AG04449 (cell line): ENCODE measurements at regions not wholly inside any gene's neighbourhood (a gene's known extent, or its start where the extent isn't known, plus 50 kb on each side); places are given as distances from the start of the nearest gene placed in this dataset.

Experiments
- CTCF ChIA-PET: fragments of 350-600 bp; formaldehyde crosslinking; extraction: SDS; loops from one replicate; lab custom pipeline; 2021; ENCODE audit warnings: antibody characterized with exemption; lab: Yijun Ruan, JAX
- POLR2A ChIA-PET: fragments of 400-600, 350-600 bp; formaldehyde crosslinking; extraction: SDS; loops from one replicate; lab custom pipeline; 2020; ENCODE audit warnings: antibody characterized with exemption, inconsistent platforms; lab: Yijun Ruan, JAX
- DNase-seq: peaks from one replicate; pipeline ENCODE4 v3.0.0-alpha.2; 2010; ENCODE audit warnings: low read depth, low spot score
- H3K4me3 ChIP-seq: 2 replicates; pipeline ENCODE4 v1.5.1; 2011; ENCODE audit warnings: low read depth, mild to moderate bottlenecking, control low read depth, low read length
- TF ChIP-seq, protein P1 (sequence below): IDR thresholded peaks from one replicate; pipeline ENCODE4 v1.5.1; 2011; ENCODE audit warnings: mild to moderate bottlenecking, moderate library complexity, low read length, control low read depth, inconsistent platforms; ENCODE audit not compliant: insufficient read depth; ENCODE audit errors: missing control alignments

DNA sequence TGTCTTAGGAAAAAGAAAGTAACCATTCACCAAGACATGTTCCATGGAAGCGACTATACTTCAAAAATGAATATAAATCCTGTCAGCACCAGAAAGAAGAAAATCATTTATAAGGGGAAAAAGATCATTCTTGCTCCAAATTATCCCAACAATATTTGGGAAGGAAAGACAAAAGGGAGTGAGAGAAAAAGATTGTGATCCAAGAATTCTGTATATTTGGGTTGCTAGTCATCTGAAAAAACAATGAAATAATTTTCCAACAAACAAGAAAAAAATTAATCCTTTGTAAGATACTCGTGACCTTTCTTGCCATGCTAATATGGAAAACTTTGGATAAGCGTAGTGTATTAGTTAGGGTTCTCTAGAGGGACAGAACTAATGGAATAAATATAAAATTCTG is 163.2 kb upstream of the ZNF32 start:
- ChIA-PET POLR2A (no interaction called here), CTCF (no interaction called here)
- H3K4me3 ChIP-seq, result no peak overlapping the region
- no peak for DNase-seq
- TF ChIP-seq, protein P1, sequence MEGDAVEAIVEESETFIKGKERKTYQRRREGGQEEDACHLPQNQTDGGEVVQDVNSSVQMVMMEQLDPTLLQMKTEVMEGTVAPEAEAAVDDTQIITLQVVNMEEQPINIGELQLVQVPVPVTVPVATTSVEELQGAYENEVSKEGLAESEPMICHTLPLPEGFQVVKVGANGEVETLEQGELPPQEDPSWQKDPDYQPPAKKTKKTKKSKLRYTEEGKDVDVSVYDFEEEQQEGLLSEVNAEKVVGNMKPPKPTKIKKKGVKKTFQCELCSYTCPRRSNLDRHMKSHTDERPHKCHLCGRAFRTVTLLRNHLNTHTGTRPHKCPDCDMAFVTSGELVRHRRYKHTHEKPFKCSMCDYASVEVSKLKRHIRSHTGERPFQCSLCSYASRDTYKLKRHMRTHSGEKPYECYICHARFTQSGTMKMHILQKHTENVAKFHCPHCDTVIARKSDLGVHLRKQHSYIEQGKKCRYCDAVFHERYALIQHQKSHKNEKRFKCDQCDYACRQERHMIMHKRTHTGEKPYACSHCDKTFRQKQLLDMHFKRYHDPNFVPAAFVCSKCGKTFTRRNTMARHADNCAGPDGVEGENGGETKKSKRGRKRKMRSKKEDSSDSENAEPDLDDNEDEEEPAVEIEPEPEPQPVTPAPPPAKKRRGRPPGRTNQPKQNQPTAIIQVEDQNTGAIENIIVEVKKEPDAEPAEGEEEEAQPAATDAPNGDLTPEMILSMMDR, result no peak

DNA sequence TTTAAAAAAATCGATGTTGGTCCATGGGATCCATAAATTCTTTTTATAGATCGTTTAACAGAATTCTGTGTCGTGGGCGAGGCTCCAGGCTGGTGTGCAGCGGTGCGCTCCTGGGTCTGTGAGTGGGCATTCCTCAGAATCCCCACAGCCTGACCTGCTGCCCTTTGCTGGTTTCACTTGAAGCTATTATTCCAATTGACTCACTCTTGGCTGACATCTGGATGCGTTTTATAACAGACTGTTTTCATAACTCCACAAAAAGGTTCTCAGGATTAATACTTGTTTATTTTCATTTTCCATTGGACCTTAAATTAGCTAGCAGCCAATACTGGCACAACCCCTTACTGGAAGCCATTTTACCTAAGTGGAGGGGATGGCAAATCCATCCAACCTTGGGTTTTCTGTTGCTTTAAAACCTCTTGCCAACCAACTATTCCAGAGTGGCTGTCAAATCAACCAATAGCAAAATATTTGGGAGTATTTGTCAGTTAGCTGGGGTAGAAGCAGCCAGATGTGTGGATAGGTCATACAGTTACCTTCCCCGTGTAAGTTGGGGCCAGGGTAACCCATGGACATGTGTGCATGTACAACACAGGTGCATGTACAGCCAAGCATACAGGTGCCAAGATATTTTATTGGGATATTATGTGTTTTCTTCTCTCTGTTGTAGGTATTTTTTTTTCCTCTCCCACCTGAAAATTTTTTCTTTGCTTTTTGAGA is 160.7 kb upstream of the ZNF32 start:
- CTCF ChIA-PET, result interaction anchor here (0.6 to 2.4 kb wide), 5 partner anchors 18 to 577 kb away, joined by 3 to 11 read pairs (median 3); no protein-coding TSS in a partner anchor
- POLR2A ChIA-PET, result interaction anchor here (0.7 to 2.4 kb wide), 5 partner anchors 8 to 196 kb away, joined by 3 to 8 read pairs (median 4); no protein-coding TSS in a partner anchor
- H3K4me3 ChIP-seq, result no peak overlapping the region
- TF ChIP-seq, protein P1, result no peak
- peak; percentile 75 for DNase-seq

DNA sequence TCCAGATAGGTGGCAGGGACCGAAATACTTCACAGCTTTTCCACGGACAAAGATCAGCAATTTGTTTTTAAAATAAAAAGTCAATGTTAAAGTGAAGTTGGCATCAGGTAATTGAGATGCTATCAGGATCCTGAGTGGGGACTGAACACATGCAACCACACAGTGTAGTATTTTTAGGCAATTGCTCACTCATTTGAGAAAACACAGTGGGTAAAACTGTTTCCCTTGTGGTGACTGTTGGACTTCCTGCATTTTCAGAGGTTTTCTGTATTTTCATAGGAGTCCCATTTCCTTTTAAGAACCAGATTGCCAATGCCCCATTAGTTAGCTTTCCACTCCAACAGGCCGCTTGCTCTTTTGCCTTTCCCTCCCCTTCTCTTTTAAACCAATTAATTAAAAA is 159.5 kb upstream of the ZNF32 start:
- H3K4me3 ChIP-seq, result no peak overlapping the region
- CTCF ChIA-PET, result interaction anchor here (1.3 to 2.4 kb wide), 3 partner anchors 9 to 579 kb away, joined by 4 to 11 read pairs (median 4); no protein-coding TSS in a partner anchor
- TF ChIP-seq, protein P1, result no peak
- no peak for DNase-seq
- POLR2A ChIA-PET, result interaction anchor here (1.4 to 2.4 kb wide), 4 partner anchors 9 to 60 kb away, joined by 3 to 8 read pairs (median 4); no protein-coding TSS in a partner anchor

DNA sequence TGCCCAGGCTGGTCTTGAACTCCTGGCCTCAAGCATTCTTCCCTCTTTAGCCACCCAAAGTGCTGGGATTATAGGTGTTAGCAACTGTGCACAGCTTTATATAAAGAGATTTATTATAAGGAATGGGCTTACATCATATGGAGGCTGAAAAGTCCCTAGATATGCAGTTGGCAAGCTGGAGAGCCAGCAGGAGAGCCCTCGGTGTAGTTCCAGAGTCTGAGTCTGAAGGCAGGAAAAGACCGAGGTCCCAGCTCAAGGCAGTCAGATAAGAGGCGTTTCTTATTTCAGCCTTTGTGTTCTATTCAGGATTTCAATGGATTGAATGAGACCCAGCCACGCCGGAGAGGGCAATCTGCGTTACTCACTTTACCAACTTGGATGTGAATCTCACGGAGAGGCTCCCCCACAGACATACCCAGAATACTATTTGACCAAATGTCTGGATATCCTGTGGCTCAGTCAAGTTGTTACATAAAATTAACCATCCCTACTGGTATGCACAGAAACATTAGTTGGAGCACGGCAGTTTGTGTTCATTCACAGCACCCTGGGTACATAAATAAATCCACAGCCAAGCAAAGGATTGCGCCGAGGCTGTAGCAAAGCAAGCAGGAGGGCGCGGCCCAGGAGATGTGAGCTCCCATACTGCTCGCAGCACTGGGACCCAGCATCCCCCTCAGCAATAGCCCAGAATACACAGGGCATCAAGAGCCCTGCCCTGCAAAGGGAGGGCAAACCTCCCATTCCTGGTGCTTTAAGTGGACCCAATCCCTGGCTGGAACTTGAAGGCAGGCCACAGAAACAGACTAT is 158.4 kb upstream of the ZNF32 start:
- no peak overlapping the region for H3K4me3 ChIP-seq
- DNase-seq, result no peak
- TF ChIP-seq, protein P1, result no peak
- CTCF ChIA-PET, result interaction anchor here (0.6 to 2.4 kb wide), 3 partner anchors 116 to 1050 kb away, joined by 3 to 11 read pairs (median 3); no protein-coding TSS in a partner anchor
- POLR2A ChIA-PET, result interaction anchor here (0.6 to 1.5 kb wide), 3 partner anchors 61 to 412 kb away, joined by 3 to 4 read pairs (median 3); no protein-coding TSS in a partner anchor

DNA sequence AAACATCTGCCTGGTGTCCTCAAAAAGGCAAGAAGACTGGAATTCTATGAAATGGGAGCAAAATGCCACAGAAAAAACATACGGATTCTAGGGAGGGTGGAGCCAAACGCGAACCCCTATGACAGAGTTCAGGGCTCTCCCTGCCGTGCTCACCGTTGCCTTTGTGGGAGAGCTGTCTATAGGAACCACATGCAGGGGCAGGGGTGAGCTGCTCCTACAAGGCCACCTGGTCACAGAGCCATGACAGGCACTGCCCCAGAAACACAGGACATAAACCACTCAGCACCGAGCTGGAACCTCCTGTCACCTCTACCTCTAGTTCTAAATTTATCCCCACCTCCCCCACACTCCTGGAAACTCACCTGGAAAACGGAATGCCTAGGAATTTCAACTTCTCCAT is 155.1 kb upstream of the ZNF32 start:
- H3K4me3 ChIP-seq, result no peak overlapping the region
- no peak for DNase-seq
- POLR2A ChIA-PET, result interaction anchor here (0.6 kb wide), 1 partner anchor 13 kb away, joined by 3 read pairs; no protein-coding TSS in a partner anchor
- TF ChIP-seq, protein P1, result no peak
- CTCF ChIA-PET, result interaction anchor here (1.4 kb wide), 1 partner anchor 10 kb away, joined by 4 read pairs; no protein-coding TSS in a partner anchor
